SK-N-SH (cell line): ENCODE measurements at regions not wholly inside any gene's neighbourhood (a gene's known extent, or its start where the extent isn't known, plus 50 kb on each side); places are given as distances from the start of the nearest gene placed in this dataset.

ENCODE experiments used
- CTCF ChIA-PET: fragments of 300-600, 350-600 bp; formaldehyde crosslinking; extraction: SDS; loops from one replicate; lab custom pipeline; 2021; lab: Yijun Ruan, JAX
- POLR2A ChIA-PET: fragments of 350-600 bp; sonication (Branson Sonifier 250); formaldehyde crosslinking; extraction: SDS; loops from one replicate; lab custom pipeline; 2020; ENCODE audit warnings: antibody characterized with exemption, inconsistent platforms; lab: Yijun Ruan, JAX
- DNase-seq: peaks from one replicate; pipeline ENCODE4 v3.0.0; 2012
- H2AFZ ChIP-seq: fragments of 200-600 bp; sonication (generic); 2 replicates; pipeline ENCODE4 v1.8.1; 2016; ENCODE audit warnings: antibody characterized with exemption, mild to moderate bottlenecking, low read depth
- H3F3A ChIP-seq: fragments of 200-600 bp; sonication (generic); replicated peaks from 2 replicates; pipeline ENCODE3; 2016; ENCODE audit warnings: antibody characterized with exemption, mild to moderate bottlenecking; ENCODE audit not compliant: insufficient read depth
- H3K27ac ChIP-seq, 2 experiments: fragments of 200-500 bp in 1 of 2; fragments of 200-600 bp in 1 of 2; sonication (Bioruptor generic) in 1 of 2; sonication (generic), shearing (Covaris generic) in 1 of 2; 2 replicates each; pipeline versions ENCODE4 v1.5.1 to v1.6.1; 2014 to 2016; ENCODE audit warnings: low read depth in 2 of 2, inconsistent platforms in 1 of 2, low read length in 1 of 2, mild to moderate bottlenecking in 1 of 2, mixed read lengths in 1 of 2
- H3K27me3 ChIP-seq: fragments of 200-600 bp; sonication (generic), shearing (Covaris generic); 2 replicates; pipeline ENCODE4 v1.6.1; 2016; ENCODE audit warnings: mixed run types; ENCODE audit not compliant: insufficient read depth
- H3K36me3 ChIP-seq, 2 experiments: fragments of 200-500 bp in 1 of 2; fragments of 200-600 bp in 1 of 2; sonication (Bioruptor generic) in 1 of 2; sonication (generic) in 1 of 2; replicated peaks in 1 of 2; 2 replicates each; pipeline versions ENCODE3 to v1.5.1; 2014 to 2016; ENCODE audit warnings: low read length in 1 of 2, mild to moderate bottlenecking in 1 of 2; ENCODE audit not compliant: insufficient read depth in 2 of 2, control insufficient read depth in 1 of 2
- H3K4me1 ChIP-seq, 2 experiments: fragments of 200-500 bp in 1 of 2; fragments of 200-600 bp in 1 of 2; sonication (Bioruptor generic) in 1 of 2; sonication (generic), shearing (Covaris generic) in 1 of 2; 2 replicates each; pipeline versions ENCODE4 v1.5.1 to v1.6.1; 2014 to 2016; ENCODE audit warnings: low read depth in 1 of 2, low read length in 1 of 2, mixed run types in 1 of 2; ENCODE audit not compliant: insufficient read depth in 2 of 2, control insufficient read depth in 1 of 2
- H3K4me2 ChIP-seq: fragments of 200-600 bp; sonication (generic), shearing (Covaris generic); 2 replicates; pipeline ENCODE4 v1.6.1; 2017; ENCODE audit warnings: mixed run types
- H3K4me3 ChIP-seq, 2 experiments: fragments of 200-500 bp in 1 of 2; fragments of 200-600 bp in 1 of 2; sonication (Bioruptor generic) in 1 of 2; sonication (generic), shearing (Covaris generic) in 1 of 2; 2 replicates each; pipeline versions ENCODE4 v1.5.1 to v1.8.1; 2014 to 2016; ENCODE audit warnings: low read depth in 2 of 2, inconsistent platforms in 1 of 2, low read length in 1 of 2, mild to moderate bottlenecking in 1 of 2, mixed read lengths in 1 of 2, moderate library complexity in 1 of 2
- H3K79me2 ChIP-seq: fragments of 200-600 bp; sonication (generic); 2 replicates; pipeline ENCODE4 v1.8.1; 2017; ENCODE audit warnings: mild to moderate bottlenecking; ENCODE audit not compliant: insufficient read depth
- H3K9ac ChIP-seq: fragments of 200-600 bp; sonication (generic); 2 replicates; pipeline ENCODE4 v1.6.1; 2017; ENCODE audit warnings: mixed run types
- H3K9me2 ChIP-seq: fragments of 200-600 bp; sonication (generic); 2 replicates; pipeline ENCODE4 v1.6.1; 2017; ENCODE audit warnings: mixed run types
- H3K9me3 ChIP-seq: fragments of 200-600 bp; sonication (generic); 2 replicates; pipeline ENCODE4 v1.6.1; 2017; ENCODE audit warnings: mixed run types, mild to moderate bottlenecking, moderate library complexity
- H4K20me1 ChIP-seq: fragments of 200-600 bp; sonication (generic); 2 replicates; pipeline ENCODE4 v1.6.1; 2017; ENCODE audit warnings: mild to moderate bottlenecking, mixed run types; ENCODE audit not compliant: insufficient read depth
- ELF1 ChIP-seq: IDR thresholded peaks from 2 replicates; pipeline ENCODE4 v1.4.0; 2012
- EP300 ChIP-seq, 2 experiments: IDR thresholded peaks; 2 replicates each; pipeline versions ENCODE4 v1.4.0 to v1.6.1; 2012; ENCODE audit warnings: borderline replicate concordance in 1 of 2, low read depth in 1 of 2, low read length in 1 of 2
- EZH2phosphoT487 ChIP-seq: fragments of 200-600 bp; sonication (generic); IDR thresholded peaks from 2 replicates; pipeline ENCODE4 v1.6.1; 2017; ENCODE audit warnings: low read depth, mixed run types, mild to moderate bottlenecking, antibody characterized with exemption, moderate library complexity, borderline replicate concordance
- FOSL2 ChIP-seq: IDR thresholded peaks from 2 replicates; pipeline ENCODE4 v1.4.0; 2012; ENCODE audit warnings: low read depth, mild to moderate bottlenecking, moderate library complexity, borderline replicate concordance
- FOXJ3 ChIP-seq: sonication (generic); formaldehyde crosslinking; IDR thresholded peaks from 2 replicates; pipeline ENCODE4 v1.5.1; 2020; ENCODE audit warnings: mild to moderate bottlenecking, missing genetic modification reagents
- GABPA ChIP-seq: IDR thresholded peaks from 2 replicates; pipeline ENCODE4 v1.4.0; 2012; ENCODE audit warnings: low read depth, mild to moderate bottlenecking
- GATA2 ChIP-seq: sonication (generic); formaldehyde crosslinking; IDR thresholded peaks from 2 replicates; pipeline ENCODE4 v1.5.0; 2020; ENCODE audit warnings: mild to moderate bottlenecking, missing genetic modification reagents
- IRF3 ChIP-seq: fragments of 150-350 bp; IDR thresholded peaks from 2 replicates; pipeline ENCODE4 v1.6.1; 2016; ENCODE audit warnings: mild to moderate bottlenecking, low read depth, low read length
- JUND ChIP-seq: IDR thresholded peaks from 2 replicates; pipeline ENCODE4 v1.4.0; 2012
- MAX ChIP-seq: IDR thresholded peaks from 2 replicates; pipeline ENCODE4 v1.4.0; 2012; ENCODE audit warnings: low read depth
- MEF2A ChIP-seq: IDR thresholded peaks from 2 replicates; pipeline ENCODE4 v1.4.0; 2012; ENCODE audit warnings: low read depth, borderline replicate concordance
- NRF1 ChIP-seq: IDR thresholded peaks from 2 replicates; pipeline ENCODE4 v1.6.1; 2012; ENCODE audit warnings: low read depth, mild to moderate bottlenecking, low read length
- RCOR1 ChIP-seq: fragments of 150-350 bp; IDR thresholded peaks from 2 replicates; pipeline ENCODE4 v1.6.1; 2017; ENCODE audit warnings: antibody characterized with exemption, low read length
- REST ChIP-seq: IDR thresholded peaks from 2 replicates; pipeline ENCODE4 v1.6.1; 2012; ENCODE audit warnings: mild to moderate bottlenecking, low read depth, low read length, moderate library complexity
- SMC3 ChIP-seq: IDR thresholded peaks from 2 replicates; pipeline ENCODE4 v1.6.1; 2012; ENCODE audit warnings: low read depth, low read length, improper control_type of control experiment
- TCF12 ChIP-seq: IDR thresholded peaks from 2 replicates; pipeline ENCODE4 v1.4.0; 2012
- TEAD4 ChIP-seq: IDR thresholded peaks from 2 replicates; pipeline ENCODE4 v1.4.0; 2012; ENCODE audit warnings: mild to moderate bottlenecking, borderline replicate concordance; ENCODE audit not compliant: insufficient read depth
- USF1 ChIP-seq: IDR thresholded peaks from 2 replicates; pipeline ENCODE4 v1.4.0; 2012; ENCODE audit warnings: low read depth, borderline replicate concordance
- USF2 ChIP-seq: fragments of 150-350 bp; IDR thresholded peaks from 2 replicates; pipeline ENCODE4 v1.6.1; 2017; ENCODE audit warnings: antibody characterized with exemption, low read length, low read depth, borderline replicate concordance
- YY1 ChIP-seq: IDR thresholded peaks from 2 replicates; pipeline ENCODE4 v1.4.0; 2012; ENCODE audit warnings: low read depth, mild to moderate bottlenecking
- ZBTB33 ChIP-seq: IDR thresholded peaks from 2 replicates; pipeline ENCODE4 v1.4.0; 2012; ENCODE audit warnings: low read depth, borderline replicate concordance

- TF ChIP-seq ELF1 (no peak), RCOR1 (no peak), GABPA (no peak), FOXJ3 (CRISPR knock-in tag) (no peak), EZH2phosphoT487 (no peak), NRF1 (no peak), TEAD4 (no peak)
Observed at GRCh38 chr13:104769545-104769944, 1703.3 kb upstream of the SLC10A2 start (continued).

- POLR2A ChIA-PET, result no interaction called here
- Histone ChIP-seq H3K9ac (no peak overlapping the region), H3K27me3 (no peaks in the 10 kb centered on the region), H3K79me2 (no peaks in the 10 kb centered on the region), H3K27ac (no peak overlapping the region), H3K9me3 (no peaks in the 10 kb centered on the region), H3K4me3 (no peak overlapping the region), H4K20me1 (no peaks in the 10 kb centered on the region), H3K9me2 (no peaks in the 10 kb centered on the region), H2AFZ (no peak overlapping the region), H3K4me2 (no peak overlapping the region), H3K4me1 (peaks cover 0 to 2% of the 10 kb centered on the region in 2 experiments; a peak in 2 of 4 replicates), H3K36me3 (no peaks in the 10 kb centered on the region), H3F3A (no peaks in the 10 kb centered on the region)
- TF ChIP-seq MEF2A, result no peak
- TF ChIP-seq IRF3, result no peak
- TF ChIP-seq GATA2 (CRISPR knock-in tag), result no peak
- no peak for TF ChIP-seq NRF1
- no peak for TF ChIP-seq TCF12
- 0 out of 4 replicates have a peak, but pooled peaks of 1 of the 2 experiments have one; percentile 7 for TF ChIP-seq EP300 (IDR thresholded peaks at IDR 0.05; ENCODE audit: borderline replicate concordance in 1 of 2, low read depth in 1 of 2, low read length in 1 of 2)
- no peak for TF ChIP-seq ZBTB33
- TF ChIP-seq USF2, result no peak
- TF ChIP-seq USF1, result no peak
- no peak for TF ChIP-seq TEAD4
- no peak for TF ChIP-seq MAX
- no peak for TF ChIP-seq SMC3
- TF ChIP-seq FOSL2, result no peak
- TF ChIP-seq JUND, result no peak
- TF ChIP-seq YY1, result no peak
- TF ChIP-seq RCOR1, result 0 out of 2 replicates have a peak, but pooled peaks have one; percentile 34
- TF ChIP-seq REST, result no peak
- no peak for DNase-seq
- CTCF ChIA-PET, result interaction anchor here (0.9 to 1.7 kb wide), 2 partner anchors 20 to 35 kb away, joined by 3 read pairs; no protein-coding TSS in a partner anchor
Observed at GRCh38 chr13:104766319-104766718, 1700.1 kb upstream of the SLC10A2 start.
